Heart left ventricle (tissue), 13 donors: ENCODE measurements at regions not wholly inside any gene's neighbourhood (a gene's known extent, or its start where the extent isn't known, plus 50 kb on each side); places are given as distances from the start of the nearest gene placed in this dataset.

Source experiments
- POLR2A ChIP-seq, 2 donors: fragments of 450-650 bp; IDR thresholded peaks; one replicate each; pipeline ENCODE4 v1.6.1; 2017; ENCODE audit warnings: antibody characterized with exemption in 2 of 2, mild to moderate bottlenecking in 2 of 2, moderate library complexity in 2 of 2
- TF ChIP-seq, protein P1 (sequence below), 12 donors: fragments of 200-600 bp; sonication (generic) in 4 of 12; IDR thresholded peaks; one replicate each; pipeline versions ENCODE4 v1.5.0 to v1.8.0; 2018 to 2022; ENCODE audit warnings: antibody characterized with exemption in 12 of 12, mild to moderate bottlenecking in 5 of 12
- donor health status: ischemic (EF 13 %, LVEDD 7.1; RV severe dilation, severe dysfunction).
- donor health status: DM: no; HTN: yes; CAD: no.
- donor health status: DM: no; HTN: no; CAD: no.
- donor health status: ischemic (EF 25% LVEDD 6.9; RV normal size, moderate dysfunction).
- donor health status: ischemic (EF 25% LVEDD 5.7; RV mildly dilated, moderate dysfunction).
- donor health status: ischemic (EF 35%, LVEDD 5.7; RV mildly dilated, moderate dysfunction).
- donor health status: nonischemic (EF 11% LVEDD 7.7; RV severe dilation, severe dysfunction).
- donor health status: DM: yes; HTN: yes; CAD: no.
- donor health status: PGD.
- donor health status: ischemic (EF 29% LVEDD 5.4; RV normal size, mild dysfunction).
- donor health status: nonischemic (EF 23%, LVEDD 6.1; RV moderate dilation, normal function).

- TF ChIP-seq, protein P1, sequence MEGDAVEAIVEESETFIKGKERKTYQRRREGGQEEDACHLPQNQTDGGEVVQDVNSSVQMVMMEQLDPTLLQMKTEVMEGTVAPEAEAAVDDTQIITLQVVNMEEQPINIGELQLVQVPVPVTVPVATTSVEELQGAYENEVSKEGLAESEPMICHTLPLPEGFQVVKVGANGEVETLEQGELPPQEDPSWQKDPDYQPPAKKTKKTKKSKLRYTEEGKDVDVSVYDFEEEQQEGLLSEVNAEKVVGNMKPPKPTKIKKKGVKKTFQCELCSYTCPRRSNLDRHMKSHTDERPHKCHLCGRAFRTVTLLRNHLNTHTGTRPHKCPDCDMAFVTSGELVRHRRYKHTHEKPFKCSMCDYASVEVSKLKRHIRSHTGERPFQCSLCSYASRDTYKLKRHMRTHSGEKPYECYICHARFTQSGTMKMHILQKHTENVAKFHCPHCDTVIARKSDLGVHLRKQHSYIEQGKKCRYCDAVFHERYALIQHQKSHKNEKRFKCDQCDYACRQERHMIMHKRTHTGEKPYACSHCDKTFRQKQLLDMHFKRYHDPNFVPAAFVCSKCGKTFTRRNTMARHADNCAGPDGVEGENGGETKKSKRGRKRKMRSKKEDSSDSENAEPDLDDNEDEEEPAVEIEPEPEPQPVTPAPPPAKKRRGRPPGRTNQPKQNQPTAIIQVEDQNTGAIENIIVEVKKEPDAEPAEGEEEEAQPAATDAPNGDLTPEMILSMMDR (IDR thresholded peaks at IDR 0.05): no peak
- TF ChIP-seq POLR2A (IDR thresholded peaks at IDR 0.05): no peak
Observed at GRCh38 chr9:13750639-13751038, 471.1 kb upstream of the MPDZ start.
